ENCODE measurements at regions not wholly inside any gene's neighbourhood (a gene's known extent, or its start where the extent isn't known, plus 50 kb on each side); places are given as distances from the start of the nearest gene placed in this dataset.

DNA sequence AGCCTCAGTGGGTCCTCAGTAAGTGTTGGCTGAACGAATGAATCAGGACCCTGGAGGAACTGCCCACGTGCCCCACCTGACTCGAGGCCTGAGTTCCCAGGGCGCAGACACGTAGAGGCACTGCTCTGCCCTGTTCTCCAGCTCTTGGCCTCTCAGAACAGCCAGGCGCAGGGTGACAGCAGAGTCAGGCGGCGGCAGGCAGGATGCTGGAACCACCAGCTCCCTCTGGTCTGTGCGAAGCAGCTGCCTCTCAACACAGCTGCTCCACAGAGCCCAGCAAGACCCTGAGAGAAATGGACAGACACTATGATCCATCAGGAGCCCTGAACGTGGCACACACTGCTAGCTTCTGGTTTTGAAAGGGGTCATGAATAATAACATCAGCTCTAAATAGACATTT, 53.1 kb upstream of the BCO1 start:
- POLR2A ChIA-PET: no interaction called here
- no peak for DNase-seq (ENCODE audit: low read depth)
- CTCF ChIA-PET: no interaction called here

DNA sequence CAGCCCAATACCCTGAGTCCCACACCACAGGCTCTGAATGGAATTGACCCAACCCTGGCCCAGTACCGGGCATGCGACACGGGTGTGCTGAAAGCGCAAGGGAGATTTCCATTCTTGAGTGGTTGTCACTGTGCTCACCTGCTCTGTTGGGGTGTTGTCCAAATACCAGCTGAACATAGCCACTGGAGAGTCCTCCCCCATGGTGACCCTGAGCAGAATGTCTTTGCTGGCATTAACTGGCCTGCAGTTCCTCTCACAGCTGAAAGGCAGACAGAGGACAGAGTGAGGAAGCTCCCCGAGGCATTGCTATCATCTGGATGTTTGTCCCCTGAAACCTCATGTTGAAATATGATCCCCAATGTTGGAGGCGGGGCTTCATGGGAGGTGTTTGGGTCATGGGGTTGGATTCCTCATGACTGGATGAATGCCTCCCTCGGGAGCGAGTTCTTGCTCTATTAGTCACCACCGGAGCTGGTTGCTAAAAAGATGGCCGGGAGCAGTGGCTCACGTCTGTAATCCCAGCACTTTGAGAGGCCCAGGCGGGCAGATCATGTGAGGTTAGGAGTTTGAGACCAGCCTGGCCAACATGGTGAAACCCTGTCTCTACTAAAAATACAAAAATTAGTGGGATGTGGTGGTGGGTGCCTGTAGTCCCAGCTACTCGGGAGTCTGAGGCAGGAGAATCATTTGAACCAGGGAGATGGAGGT, 57.3 kb upstream of the BCO1 start:
- DNase-seq (ENCODE audit: low read depth): peak; percentile 90
- ChIA-PET POLR2A (interaction anchor here (0.6 to 1.2 kb wide), 3 partner anchors 17 to 133 kb away, joined by 3 to 6 read pairs (median 3); partner anchors contain the start of gene GAN), CTCF (interaction anchor here (0.8 to 1.2 kb wide), 3 partner anchors 9 to 24 kb away, joined by 3 to 8 read pairs (median 3); no protein-coding TSS in a partner anchor)
- TF ChIP-seq, protein P1, sequence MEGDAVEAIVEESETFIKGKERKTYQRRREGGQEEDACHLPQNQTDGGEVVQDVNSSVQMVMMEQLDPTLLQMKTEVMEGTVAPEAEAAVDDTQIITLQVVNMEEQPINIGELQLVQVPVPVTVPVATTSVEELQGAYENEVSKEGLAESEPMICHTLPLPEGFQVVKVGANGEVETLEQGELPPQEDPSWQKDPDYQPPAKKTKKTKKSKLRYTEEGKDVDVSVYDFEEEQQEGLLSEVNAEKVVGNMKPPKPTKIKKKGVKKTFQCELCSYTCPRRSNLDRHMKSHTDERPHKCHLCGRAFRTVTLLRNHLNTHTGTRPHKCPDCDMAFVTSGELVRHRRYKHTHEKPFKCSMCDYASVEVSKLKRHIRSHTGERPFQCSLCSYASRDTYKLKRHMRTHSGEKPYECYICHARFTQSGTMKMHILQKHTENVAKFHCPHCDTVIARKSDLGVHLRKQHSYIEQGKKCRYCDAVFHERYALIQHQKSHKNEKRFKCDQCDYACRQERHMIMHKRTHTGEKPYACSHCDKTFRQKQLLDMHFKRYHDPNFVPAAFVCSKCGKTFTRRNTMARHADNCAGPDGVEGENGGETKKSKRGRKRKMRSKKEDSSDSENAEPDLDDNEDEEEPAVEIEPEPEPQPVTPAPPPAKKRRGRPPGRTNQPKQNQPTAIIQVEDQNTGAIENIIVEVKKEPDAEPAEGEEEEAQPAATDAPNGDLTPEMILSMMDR (IDR thresholded peaks at IDR 0.05; ENCODE audit: insufficient read depth, low read depth, low read length): no peak
- H3K27me3 ChIP-seq (ENCODE audit: control insufficient read depth, insufficient read depth, low read length): no peaks in the 10 kb centered on the region
- H3K36me3 ChIP-seq (ENCODE audit: control insufficient read depth, insufficient read depth, low read length): no peaks in the 10 kb centered on the region
- peak overlapping the region; percentile 26 for H3K4me3 ChIP-seq (ENCODE audit: low read depth, low read length)

More for the DNA sequence above, 53.1 kb upstream of the BCO1 start:
- H3K4me3 ChIP-seq (ENCODE audit: low read depth, low read length): no peak overlapping the region
- no peaks in the 10 kb centered on the region for H3K27me3 ChIP-seq (ENCODE audit: control insufficient read depth, insufficient read depth, low read length)
- H3K36me3 ChIP-seq (ENCODE audit: control insufficient read depth, insufficient read depth, low read length): no peaks in the 10 kb centered on the region
- TF ChIP-seq, protein P1 (IDR thresholded peaks at IDR 0.05; ENCODE audit: insufficient read depth, low read depth, low read length): no peak

DNA sequence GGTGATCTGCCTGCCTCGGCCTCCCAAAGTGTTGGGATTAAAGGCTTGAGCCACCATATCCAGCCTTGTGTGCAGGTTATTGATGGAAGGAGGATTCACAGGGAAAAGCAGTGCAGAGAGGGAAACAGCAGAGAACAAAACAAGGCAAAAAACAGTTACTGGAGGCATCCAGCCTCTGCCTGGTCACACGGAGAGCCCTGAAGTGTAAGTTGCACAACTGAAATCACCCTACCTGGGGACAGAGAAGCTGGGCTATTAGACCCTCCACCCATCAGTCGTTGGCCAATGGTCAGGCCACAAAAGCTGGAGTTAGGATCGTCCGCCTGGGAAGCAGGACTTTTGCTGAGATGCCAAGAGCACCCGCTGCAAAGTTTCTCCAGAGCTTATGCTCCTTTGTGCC, 57.9 kb upstream of the BCO1 start:
- CTCF ChIA-PET: interaction anchor here (0.8 to 1.2 kb wide), 3 partner anchors 9 to 24 kb away, joined by 3 to 8 read pairs (median 3); no protein-coding TSS in a partner anchor
- TF ChIP-seq, protein P1 (IDR thresholded peaks at IDR 0.05; ENCODE audit: insufficient read depth, low read depth, low read length): no peak
- no peaks in the 10 kb centered on the region for H3K27me3 ChIP-seq (ENCODE audit: control insufficient read depth, insufficient read depth, low read length)
- H3K4me3 ChIP-seq (ENCODE audit: low read depth, low read length): peak overlapping the region; percentile 26
- POLR2A ChIA-PET: interaction anchor here (0.6 to 1.2 kb wide), 2 partner anchors 130 to 134 kb away, joined by 3 to 6 read pairs; partner anchors contain the start of gene GAN
- DNase-seq (ENCODE audit: low read depth): no peak
- no peaks in the 10 kb centered on the region for H3K36me3 ChIP-seq (ENCODE audit: control insufficient read depth, insufficient read depth, low read length)

DNA sequence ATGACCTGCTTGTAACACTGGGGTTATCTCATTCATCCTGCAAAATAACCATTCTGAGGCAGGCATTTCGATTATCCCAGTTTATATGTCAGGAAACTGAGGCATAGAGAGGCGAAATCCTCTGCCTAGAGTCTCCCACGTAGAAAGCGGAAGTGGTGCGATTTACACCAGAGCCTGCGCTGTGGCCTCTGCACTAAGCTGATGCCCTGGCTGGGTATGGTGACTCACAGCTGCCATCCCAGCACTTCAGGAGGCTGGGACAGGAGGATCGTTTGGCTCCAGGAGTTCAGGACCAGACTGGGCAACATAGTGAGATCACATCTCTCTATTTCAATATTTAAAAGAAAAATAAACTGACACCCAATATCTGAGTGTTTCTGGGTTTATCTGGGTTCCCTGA, 59.3 kb upstream of the BCO1 start:
- TF ChIP-seq, protein P1 (IDR thresholded peaks at IDR 0.05; ENCODE audit: insufficient read depth, low read depth, low read length): no peak
- CTCF ChIA-PET: interaction anchor here (0.6 kb wide), 1 partner anchor 141 kb away, joined by 3 read pairs; no protein-coding TSS in a partner anchor
- Histone ChIP-seq H3K4me3 (ENCODE audit: low read depth, low read length) (no peak overlapping the region), H3K27me3 (ENCODE audit: control insufficient read depth, insufficient read depth, low read length) (no peaks in the 10 kb centered on the region), H3K36me3 (ENCODE audit: control insufficient read depth, insufficient read depth, low read length) (no peaks in the 10 kb centered on the region)
- POLR2A ChIA-PET: no interaction called here
- DNase-seq (ENCODE audit: low read depth): no peak

DNA sequence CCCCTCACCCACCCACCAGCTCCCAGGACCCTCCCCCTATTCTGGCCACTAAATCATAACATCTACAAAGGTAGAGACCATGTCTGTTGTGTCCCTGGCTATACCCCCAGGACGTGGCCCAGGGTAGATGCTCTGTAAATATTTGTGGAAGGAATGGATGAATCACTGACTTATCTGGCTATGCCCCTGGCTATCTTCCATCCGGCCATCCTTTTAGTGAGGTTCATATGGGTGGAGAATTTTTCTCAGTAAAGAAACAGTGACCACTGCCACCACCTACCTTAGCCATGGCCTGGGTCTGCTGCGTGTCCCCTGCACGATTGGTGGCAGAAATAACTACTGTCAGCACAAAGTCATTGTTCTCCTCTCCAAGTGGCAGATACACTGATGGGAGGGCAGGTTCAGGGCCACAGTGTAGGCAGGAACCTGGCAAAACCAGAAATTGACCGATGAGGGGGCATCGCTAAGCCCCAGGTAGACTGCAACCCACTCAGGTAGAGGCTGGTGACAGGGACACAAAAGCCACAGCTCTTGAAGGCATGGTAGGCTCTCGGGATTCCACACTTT, 63.1 kb upstream of the BCO1 start:
- peak; percentile 17 for DNase-seq (ENCODE audit: low read depth)
- H3K36me3 ChIP-seq (ENCODE audit: control insufficient read depth, insufficient read depth, low read length): no peaks in the 10 kb centered on the region
- CTCF ChIA-PET: no interaction called here
- H3K4me3 ChIP-seq (ENCODE audit: low read depth, low read length): no peak overlapping the region
- POLR2A ChIA-PET: no interaction called here
- H3K27me3 ChIP-seq (ENCODE audit: control insufficient read depth, insufficient read depth, low read length): no peaks in the 10 kb centered on the region
- TF ChIP-seq, protein P1 (IDR thresholded peaks at IDR 0.05; ENCODE audit: insufficient read depth, low read depth, low read length): no peak

All from BJ (cell line).